HEK293 (cell line): ENCODE measurements at regions not wholly inside any gene's neighbourhood (a gene's known extent, or its start where the extent isn't known, plus 50 kb on each side); places are given as distances from the start of the nearest gene placed in this dataset.

Experiments used
- CTCF ChIA-PET: fragments of 350-600 bp; formaldehyde crosslinking; extraction: SDS; loops from one replicate; lab custom pipeline; 2021; ENCODE audit warnings: antibody characterized with exemption; lab: Yijun Ruan, JAX
- POLR2A ChIA-PET: fragments of 300-600 bp; formaldehyde crosslinking; extraction: SDS; loops from one replicate; lab custom pipeline; 2020; ENCODE audit warnings: antibody characterized with exemption, inconsistent platforms; lab: Yijun Ruan, JAX
- H3K27ac ChIP-seq: fragments of 200-500 bp; sonication (Bioruptor generic); 2 replicates; pipeline ENCODE4 v1.5.1; 2014; ENCODE audit warnings: low read depth, low read length, control low read depth, inconsistent platforms; ENCODE audit errors: extremely low read depth
- H3K36me3 ChIP-seq, 2 experiments: fragments of 200-500 bp in 1 of 2; sonication (Bioruptor generic) in 1 of 2; 1 replicate in 1 of 2; 2 replicates in 1 of 2; pipeline ENCODE4 v1.5.1; 2014 to 2017; ENCODE audit warnings: inconsistent platforms in 2 of 2, low read length in 2 of 2; ENCODE audit not compliant: control insufficient read depth in 2 of 2, insufficient read depth in 1 of 2
- H3K4me1 ChIP-seq: fragments of 200-500 bp; sonication (Bioruptor generic); 2 replicates; pipeline ENCODE4 v1.5.1; 2014; ENCODE audit warnings: mild to moderate bottlenecking, low read length, inconsistent platforms; ENCODE audit not compliant: control insufficient read depth, insufficient read depth
- H3K4me3 ChIP-seq: 2 replicates; pipeline ENCODE4 v1.5.1; 2011; ENCODE audit warnings: low read depth, mild to moderate bottlenecking, control low read depth, low read length, moderate library complexity
- H3K9me3 ChIP-seq: fragments of 200-500 bp; sonication (Bioruptor generic); 2 replicates; pipeline ENCODE4 v1.5.1; 2014; ENCODE audit warnings: low read depth, low read length, inconsistent platforms; ENCODE audit not compliant: control insufficient read depth, insufficient read depth
- BCL11A ChIP-seq: fragments of 450-650 bp; formaldehyde crosslinking; IDR thresholded peaks from 2 replicates; pipeline ENCODE4 v1.5.1; 2016; ENCODE audit warnings: low read depth, missing biosample characterization, missing genetic modification characterization
- KLF1 ChIP-seq: fragments of 450-650 bp; formaldehyde crosslinking; IDR thresholded peaks from 2 replicates; pipeline ENCODE4 v1.5.1; 2016; ENCODE audit warnings: missing biosample characterization, missing genetic modification characterization
- KLF10 ChIP-seq: fragments of 450-650 bp; IDR thresholded peaks from 2 replicates; pipeline ENCODE4 v1.5.1; 2018; ENCODE audit warnings: missing biosample characterization, mild to moderate bottlenecking, missing genetic modification characterization
- MZF1 ChIP-seq: fragments of 450-650 bp; formaldehyde crosslinking; IDR thresholded peaks from 2 replicates; pipeline ENCODE4 v1.5.1; 2017; ENCODE audit warnings: missing biosample characterization, missing genetic modification characterization, borderline replicate concordance
- SALL2 ChIP-seq: fragments of 450-650 bp; formaldehyde crosslinking; IDR thresholded peaks from 2 replicates; pipeline ENCODE4 v1.5.0; 2017; ENCODE audit warnings: missing biosample characterization, mild to moderate bottlenecking, missing genetic modification characterization, borderline replicate concordance
- ZBTB20 ChIP-seq: fragments of 450-650 bp; formaldehyde crosslinking; IDR thresholded peaks from 2 replicates; pipeline ENCODE4 v1.5.1; 2016; ENCODE audit warnings: missing biosample characterization, missing genetic modification characterization
- ZFP3 ChIP-seq: fragments of 450-650 bp; formaldehyde crosslinking; IDR thresholded peaks from 2 replicates; pipeline ENCODE4 v1.5.1; 2016; ENCODE audit warnings: low read depth, missing biosample characterization, missing genetic modification characterization
- ZNF114 ChIP-seq: fragments of 450-650 bp; formaldehyde crosslinking; IDR thresholded peaks from 2 replicates; pipeline ENCODE4 v1.5.0; 2017; ENCODE audit warnings: missing biosample characterization, missing genetic modification characterization
- ZNF16 ChIP-seq: fragments of 450-650 bp; formaldehyde crosslinking; IDR thresholded peaks from 2 replicates; pipeline ENCODE4 v1.5.1; 2016; ENCODE audit warnings: low read depth, missing biosample characterization, missing genetic modification characterization
- ZNF184 ChIP-seq: fragments of 450-650 bp; IDR thresholded peaks from 2 replicates; pipeline ENCODE4 v1.5.1; 2018; ENCODE audit warnings: missing biosample characterization, mild to moderate bottlenecking, missing genetic modification characterization
- ZNF2 ChIP-seq: fragments of 450-650 bp; formaldehyde crosslinking; IDR thresholded peaks from 2 replicates; pipeline ENCODE4 v1.5.1; 2016; ENCODE audit warnings: missing biosample characterization, missing genetic modification characterization
- ZNF23 ChIP-seq: fragments of 450-650 bp; formaldehyde crosslinking; IDR thresholded peaks from 2 replicates; pipeline ENCODE4 v1.5.1; 2016; ENCODE audit warnings: missing biosample characterization, missing genetic modification characterization, borderline replicate concordance
- ZNF274 ChIP-seq, 2 experiments: fragments of 200-500 bp in 1 of 2; fragments of 450-650 bp in 1 of 2; sonication (Bioruptor generic) in 1 of 2; formaldehyde crosslinking in 1 of 2; IDR thresholded peaks; 2 replicates each; pipeline versions ENCODE4 v1.5.1 to v1.6.1; 2014 to 2016; ENCODE audit warnings: borderline replicate concordance in 1 of 2, inconsistent platforms in 1 of 2, low read length in 1 of 2, missing biosample characterization in 1 of 2, missing genetic modification characterization in 1 of 2
- ZNF292 ChIP-seq: fragments of 450-650 bp; formaldehyde crosslinking; IDR thresholded peaks from 2 replicates; pipeline ENCODE4 v1.5.1; 2016; ENCODE audit warnings: low read depth, missing biosample characterization, missing genetic modification characterization, borderline replicate concordance
- ZNF404 ChIP-seq: fragments of 450-650 bp; formaldehyde crosslinking; IDR thresholded peaks from 2 replicates; pipeline ENCODE4 v1.5.1; 2017; ENCODE audit warnings: missing biosample characterization, missing genetic modification characterization
- ZNF555 ChIP-seq: fragments of 450-650 bp; formaldehyde crosslinking; conservative IDR thresholded peaks from 2 replicates; pipeline ENCODE4 v1.5.1; 2017; ENCODE audit warnings: missing biosample characterization, mild to moderate bottlenecking, missing genetic modification characterization, inconsistent platforms
- ZNF571 ChIP-seq: fragments of 450-650 bp; formaldehyde crosslinking; IDR thresholded peaks from 2 replicates; pipeline ENCODE4 v1.5.0; 2017; ENCODE audit warnings: missing biosample characterization, missing genetic modification characterization
- ZNF621 ChIP-seq: fragments of 450-650 bp; formaldehyde crosslinking; IDR thresholded peaks from 2 replicates; pipeline ENCODE4 v1.5.1; 2017; ENCODE audit warnings: missing biosample characterization, missing genetic modification characterization
- ZNF654 ChIP-seq: fragments of 450-650 bp; formaldehyde crosslinking; IDR thresholded peaks from 2 replicates; pipeline ENCODE4 v1.5.1; 2016; ENCODE audit warnings: low read depth, missing biosample characterization, missing genetic modification characterization
- ZNF785 ChIP-seq: fragments of 450-650 bp; formaldehyde crosslinking; IDR thresholded peaks from 2 replicates; pipeline ENCODE4 v1.5.1; 2016; ENCODE audit warnings: missing biosample characterization, missing genetic modification characterization
- ZXDB ChIP-seq: fragments of 450-650 bp; formaldehyde crosslinking; IDR thresholded peaks from 2 replicates; pipeline ENCODE4 v1.5.1; 2016; ENCODE audit warnings: missing biosample characterization, missing genetic modification characterization
- TF ChIP-seq, protein P1 (sequence below): fragments of 450-650 bp; formaldehyde crosslinking; IDR thresholded peaks from 2 replicates; pipeline ENCODE4 v1.5.1; 2016; ENCODE audit warnings: missing biosample characterization, missing genetic modification characterization
- TF ChIP-seq, protein P2 (sequence below): fragments of 450-650 bp; IDR thresholded peaks from 2 replicates; pipeline ENCODE4 v1.5.1; 2018; ENCODE audit warnings: missing biosample characterization, missing genetic modification characterization
- TF ChIP-seq, protein P3 (sequence below): fragments of 450-650 bp; formaldehyde crosslinking; IDR thresholded peaks from 2 replicates; pipeline ENCODE4 v1.5.1; 2016; ENCODE audit warnings: missing biosample characterization, missing genetic modification characterization
- TF ChIP-seq, protein P4 (sequence below): fragments of 450-650 bp; formaldehyde crosslinking; IDR thresholded peaks from 2 replicates; pipeline ENCODE4 v1.5.1; 2016; ENCODE audit warnings: missing biosample characterization, missing genetic modification characterization, low read depth

DNA sequence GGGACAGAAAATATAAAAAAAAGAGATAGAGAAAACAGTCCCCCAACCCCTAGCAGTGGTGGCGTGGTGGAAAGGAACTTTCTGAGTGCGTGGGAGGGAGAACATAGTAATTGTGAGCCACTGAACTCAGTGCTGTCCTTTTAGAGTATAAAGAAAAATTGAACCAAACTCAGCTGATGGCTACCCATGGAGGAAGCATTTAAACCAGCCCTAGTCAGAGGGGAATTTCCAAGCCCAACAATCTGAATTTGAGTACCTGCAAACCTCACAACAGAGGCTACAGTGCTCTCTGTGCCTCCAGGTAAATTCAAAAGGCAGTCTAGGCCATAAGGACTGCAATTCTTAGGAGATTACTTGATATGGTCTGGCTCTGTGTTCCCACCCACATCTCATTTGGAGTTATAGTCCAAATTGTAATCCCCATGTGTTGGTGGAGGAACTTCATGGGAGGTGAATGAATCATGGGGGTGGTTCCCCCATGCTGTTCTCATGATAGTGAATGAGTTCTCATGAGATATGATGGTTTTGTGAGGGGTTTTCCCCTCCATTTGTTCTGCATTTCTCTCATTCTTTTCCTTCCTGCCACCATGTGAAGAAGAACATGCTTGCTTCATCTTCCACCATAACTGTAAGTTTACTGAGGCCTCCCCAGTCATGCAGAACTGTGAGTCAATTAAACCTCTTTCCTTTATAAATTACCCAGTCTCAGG, 687.8 kb downstream of the FAM181B start:
- no peak for TF ChIP-seq ZNF621 (tag by site-specific recombination)
- TF ChIP-seq ZXDB (tag by site-specific recombination), result no peak
- TF ChIP-seq KLF1 (tag by site-specific recombination), result no peak
- no peak for TF ChIP-seq MZF1
- no peak for TF ChIP-seq ZNF23 (tag by site-specific recombination)
- no peak for TF ChIP-seq KLF10 (tag by site-specific recombination)
- TF ChIP-seq ZNF555 (tag by site-specific recombination), result no peak
- no peak for TF ChIP-seq ZNF654 (tag by site-specific recombination)
- TF ChIP-seq, all 188 proteins: peak for 0
- POLR2A ChIA-PET, result no interaction called here
- CTCF ChIA-PET, result interaction anchor here (0.7 kb wide), 1 partner anchor 105 kb away, joined by 3 read pairs; no protein-coding TSS in a partner anchor
- Histone ChIP-seq H3K4me3 (no peak overlapping the region), H3K27ac (no peak overlapping the region), H3K4me1 (no peaks in the 10 kb centered on the region), H3K36me3 (no peaks in the 10 kb centered on the region), H3K9me3 (no peaks in the 10 kb centered on the region)

DNA sequence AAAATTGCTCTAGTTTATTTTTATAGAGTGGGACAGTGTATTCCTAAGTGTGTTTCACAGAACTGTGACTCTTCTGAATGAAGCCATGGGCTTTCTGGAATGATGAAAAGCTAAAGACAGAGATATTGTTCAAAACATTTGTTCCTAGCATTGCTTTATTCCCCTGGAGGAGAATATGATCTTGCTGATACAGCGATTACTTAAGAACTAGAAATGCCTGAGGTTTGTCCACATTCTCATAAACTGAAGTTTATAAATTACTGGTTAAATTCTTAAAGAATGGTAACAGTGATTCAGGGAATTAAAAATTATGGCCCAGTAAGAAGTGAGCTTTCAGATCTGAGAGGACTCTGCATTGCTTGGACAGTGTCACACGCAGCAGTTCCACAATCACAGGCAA, 690.3 kb downstream of the FAM181B start:
- no peaks in the 10 kb centered on the region for H3K4me1 ChIP-seq
- TF ChIP-seq ZNF274 (IDR thresholded peaks at IDR 0.05; ENCODE audit: low read length) (no peak), ZNF274 (tag by site-specific recombination; IDR thresholded peaks at IDR 0.05; ENCODE audit: borderline replicate concordance) (no peak), ZBTB20 (tag by site-specific recombination) (no peak), ZNF571 (no peak), ZNF2 (tag by site-specific recombination) (no peak)
- TF ChIP-seq, protein P1, sequence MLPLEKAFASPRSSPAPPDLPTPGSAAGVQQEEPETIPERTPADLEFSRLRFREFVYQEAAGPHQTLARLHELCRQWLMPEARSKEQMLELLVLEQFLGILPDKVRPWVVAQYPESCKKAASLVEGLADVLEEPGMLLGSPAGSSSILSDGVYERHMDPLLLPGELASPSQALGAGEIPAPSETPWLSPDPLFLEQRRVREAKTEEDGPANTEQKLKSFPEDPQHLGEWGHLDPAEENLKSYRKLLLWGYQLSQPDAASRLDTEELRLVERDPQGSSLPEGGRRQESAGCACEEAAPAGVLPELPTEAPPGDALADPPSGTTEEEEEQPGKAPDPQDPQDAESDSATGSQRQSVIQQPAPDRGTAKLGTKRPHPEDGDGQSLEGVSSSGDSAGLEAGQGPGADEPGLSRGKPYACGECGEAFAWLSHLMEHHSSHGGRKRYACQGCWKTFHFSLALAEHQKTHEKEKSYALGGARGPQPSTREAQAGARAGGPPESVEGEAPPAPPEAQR (tag by site-specific recombination), result no peak
- TF ChIP-seq, protein P2, sequence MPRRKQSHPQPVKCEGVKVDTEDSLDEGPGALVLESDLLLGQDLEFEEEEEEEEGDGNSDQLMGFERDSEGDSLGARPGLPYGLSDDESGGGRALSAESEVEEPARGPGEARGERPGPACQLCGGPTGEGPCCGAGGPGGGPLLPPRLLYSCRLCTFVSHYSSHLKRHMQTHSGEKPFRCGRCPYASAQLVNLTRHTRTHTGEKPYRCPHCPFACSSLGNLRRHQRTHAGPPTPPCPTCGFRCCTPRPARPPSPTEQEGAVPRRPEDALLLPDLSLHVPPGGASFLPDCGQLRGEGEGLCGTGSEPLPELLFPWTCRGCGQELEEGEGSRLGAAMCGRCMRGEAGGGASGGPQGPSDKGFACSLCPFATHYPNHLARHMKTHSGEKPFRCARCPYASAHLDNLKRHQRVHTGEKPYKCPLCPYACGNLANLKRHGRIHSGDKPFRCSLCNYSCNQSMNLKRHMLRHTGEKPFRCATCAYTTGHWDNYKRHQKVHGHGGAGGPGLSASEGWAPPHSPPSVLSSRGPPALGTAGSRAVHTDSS (tag by site-specific recombination), result no peak
- TF ChIP-seq, all 188 proteins: peak for 0
- POLR2A ChIA-PET, result no interaction called here
- Histone ChIP-seq H3K9me3 (no peaks in the 10 kb centered on the region), H3K4me3 (no peak overlapping the region), H3K36me3 (no peaks in the 10 kb centered on the region), H3K27ac (no peak overlapping the region)
- CTCF ChIA-PET, result no interaction called here

DNA sequence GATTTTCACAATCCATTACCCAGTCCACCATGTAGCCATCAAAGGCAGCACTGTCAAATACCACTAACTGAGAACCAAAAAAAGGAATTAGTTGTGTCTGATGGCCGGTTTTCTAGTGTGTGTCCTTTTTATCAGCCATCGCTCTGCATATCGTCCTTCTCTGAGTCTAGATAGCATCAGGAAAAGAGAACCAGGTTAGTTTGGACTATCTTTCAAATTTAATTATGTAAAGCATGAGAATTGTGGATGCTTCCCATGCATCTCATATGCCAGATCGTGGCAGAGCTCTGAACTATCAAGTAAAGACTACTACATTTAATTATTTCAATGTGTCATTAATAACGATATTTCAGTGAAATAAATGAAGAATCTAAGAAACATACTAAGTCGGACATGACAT, 691.9 kb downstream of the FAM181B start:
- Histone ChIP-seq H3K36me3 (no peaks in the 10 kb centered on the region), H3K27ac (no peak overlapping the region), H3K4me3 (no peak overlapping the region), H3K4me1 (no peaks in the 10 kb centered on the region), H3K9me3 (no peaks in the 10 kb centered on the region)
- CTCF ChIA-PET, result interaction anchor here (0.6 kb wide), 1 partner anchor 309 kb away, joined by 3 read pairs; no protein-coding TSS in a partner anchor
- POLR2A ChIA-PET, result no interaction called here
- no peak for TF ChIP-seq ZNF785 (tag by site-specific recombination)
- TF ChIP-seq ZFP3 (tag by site-specific recombination), result no peak
- TF ChIP-seq, protein P3, sequence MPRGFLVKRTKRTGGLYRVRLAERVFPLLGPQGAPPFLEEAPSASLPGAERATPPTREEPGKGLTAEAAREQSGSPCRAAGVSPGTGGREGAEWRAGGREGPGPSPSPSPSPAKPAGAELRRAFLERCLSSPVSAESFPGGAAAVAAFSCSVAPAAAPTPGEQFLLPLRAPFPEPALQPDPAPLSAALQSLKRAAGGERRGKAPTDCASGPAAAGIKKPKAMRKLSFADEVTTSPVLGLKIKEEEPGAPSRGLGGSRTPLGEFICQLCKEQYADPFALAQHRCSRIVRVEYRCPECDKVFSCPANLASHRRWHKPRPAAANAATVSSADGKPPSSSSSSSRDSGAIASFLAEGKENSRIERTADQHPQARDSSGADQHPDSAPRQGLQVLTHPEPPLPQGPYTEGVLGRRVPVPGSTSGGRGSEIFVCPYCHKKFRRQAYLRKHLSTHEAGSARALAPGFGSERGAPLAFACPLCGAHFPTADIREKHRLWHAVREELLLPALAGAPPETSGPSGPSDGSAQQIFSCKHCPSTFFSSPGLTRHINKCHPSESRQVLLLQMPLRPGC (tag by site-specific recombination), result no peak
- TF ChIP-seq ZNF404, result no peak
- TF ChIP-seq BCL11A (tag by site-specific recombination), result no peak
- TF ChIP-seq ZNF292 (tag by site-specific recombination), result no peak
- no peak for TF ChIP-seq ZNF114 (tag by site-specific recombination)
- TF ChIP-seq, protein P4, sequence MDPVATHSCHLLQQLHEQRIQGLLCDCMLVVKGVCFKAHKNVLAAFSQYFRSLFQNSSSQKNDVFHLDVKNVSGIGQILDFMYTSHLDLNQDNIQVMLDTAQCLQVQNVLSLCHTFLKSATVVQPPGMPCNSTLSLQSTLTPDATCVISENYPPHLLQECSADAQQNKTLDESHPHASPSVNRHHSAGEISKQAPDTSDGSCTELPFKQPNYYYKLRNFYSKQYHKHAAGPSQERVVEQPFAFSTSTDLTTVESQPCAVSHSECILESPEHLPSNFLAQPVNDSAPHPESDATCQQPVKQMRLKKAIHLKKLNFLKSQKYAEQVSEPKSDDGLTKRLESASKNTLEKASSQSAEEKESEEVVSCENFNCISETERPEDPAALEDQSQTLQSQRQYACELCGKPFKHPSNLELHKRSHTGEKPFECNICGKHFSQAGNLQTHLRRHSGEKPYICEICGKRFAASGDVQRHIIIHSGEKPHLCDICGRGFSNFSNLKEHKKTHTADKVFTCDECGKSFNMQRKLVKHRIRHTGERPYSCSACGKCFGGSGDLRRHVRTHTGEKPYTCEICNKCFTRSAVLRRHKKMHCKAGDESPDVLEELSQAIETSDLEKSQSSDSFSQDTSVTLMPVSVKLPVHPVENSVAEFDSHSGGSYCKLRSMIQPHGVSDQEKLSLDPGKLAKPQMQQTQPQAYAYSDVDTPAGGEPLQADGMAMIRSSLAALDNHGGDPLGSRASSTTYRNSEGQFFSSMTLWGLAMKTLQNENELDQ (tag by site-specific recombination), result no peak
- TF ChIP-seq SALL2 (tag by site-specific recombination), result no peak
- no peak for TF ChIP-seq ZNF184 (tag by site-specific recombination)
- TF ChIP-seq ZNF16, result no peak
